Neural cell (in vitro differentiated cells): ENCODE measurements at regions not wholly inside any gene's neighbourhood (a gene's known extent, or its start where the extent isn't known, plus 50 kb on each side); places are given as distances from the start of the nearest gene placed in this dataset.

Source experiments
- CTCF ChIP-seq: fragments of 450-650 bp; IDR thresholded peaks from 2 replicates; pipeline ENCODE4 v1.5.1; 2014; ENCODE audit warnings: antibody characterized with exemption, mild to moderate bottlenecking, moderate library complexity; ENCODE audit not compliant: poor library complexity, severe bottlenecking
- EP300 ChIP-seq: fragments of 450-650 bp; conservative IDR thresholded peaks from 2 replicates; pipeline ENCODE4 v1.6.1; 2014; ENCODE audit warnings: antibody characterized with exemption, mild to moderate bottlenecking, moderate library complexity; ENCODE audit not compliant: poor library complexity, severe bottlenecking
- EZH2 ChIP-seq: fragments of 200-600, 300-800 bp; shearing (Covaris generic), sonication (generic); IDR thresholded peaks from 2 replicates; pipeline ENCODE4 v1.6.1; 2014; ENCODE audit warnings: antibody characterized with exemption, low read length, borderline replicate concordance, mild to moderate bottlenecking; ENCODE audit not compliant: insufficient read depth, poor library complexity, severe bottlenecking
- MXI1 ChIP-seq: fragments of 450-650 bp; conservative IDR thresholded peaks from 2 replicates; pipeline ENCODE4 v1.6.1; 2014; ENCODE audit warnings: antibody characterized with exemption, mild to moderate bottlenecking; ENCODE audit not compliant: poor library complexity, severe bottlenecking
- POLR2AphosphoS5 ChIP-seq: IDR thresholded peaks from 2 replicates; pipeline ENCODE4 v1.6.1; 2012
- RAD21 ChIP-seq: fragments of 450-650 bp; conservative IDR thresholded peaks from 2 replicates; pipeline ENCODE4 v1.6.1; 2014; ENCODE audit warnings: antibody characterized with exemption, mild to moderate bottlenecking, moderate library complexity
- REST ChIP-seq: IDR thresholded peaks from 2 replicates; pipeline ENCODE4 v1.6.1; 2012; ENCODE audit warnings: borderline replicate concordance
- TAF1 ChIP-seq: IDR thresholded peaks from 2 replicates; pipeline ENCODE4 v1.6.1; 2012; ENCODE audit warnings: low read depth

- TF ChIP-seq CTCF (no peak), POLR2AphosphoS5 (no peak), EP300 (no peak), EZH2 (no peak), MXI1 (no peak), TAF1 (no peak), REST (no peak), RAD21 (no peak)
Observed at GRCh38 chr3:18126772-18127171, 298.4 kb downstream of the SATB1 start.
